DMS 273 treated with DMSO at 0.1 percent for 48 hours (cell line): ENCODE measurements at regions not wholly inside any gene's neighbourhood (a gene's known extent, or its start where the extent isn't known, plus 50 kb on each side); places are given as distances from the start of the nearest gene placed in this dataset.

ENCODE experiments used
- DNase-seq: peaks from one replicate; lab custom pipeline; 2025; lab: John Stamatoyannopoulos, UW

GRCh38 chr5:174159327-174160114 is 114.0 kb downstream of the NSG2 start:
- DNase-seq, result no peak

GRCh38 chr5:174165406-174165805 is 119.9 kb downstream of the NSG2 start:
- DNase-seq, result no peak

- DNase-seq, result no peak
Observed at GRCh38 chr5:174166231-174167079, 120.9 kb downstream of the NSG2 start.

- DNase-seq, result no peak
Observed at GRCh38 chr5:174167080-174167910, 121.8 kb downstream of the NSG2 start.

GRCh38 chr5:174172152-174172551 is 126.6 kb downstream of the NSG2 start:
- DNase-seq, result no peak

- no peak for DNase-seq
Observed at GRCh38 chr5:174172566-174172965, 127.1 kb downstream of the NSG2 start.

GRCh38 chr5:174173766-174174165 is 128.3 kb downstream of the NSG2 start:
- no peak for DNase-seq

GRCh38 chr5:174175716-174176268 is 130.3 kb downstream of the NSG2 start:
- DNase-seq, result no peak

GRCh38 chr5:174176511-174176910 is 131.0 kb downstream of the NSG2 start:
- no peak for DNase-seq

GRCh38 chr5:174177531-174177930 is 132.0 kb downstream of the NSG2 start:
- no peak for DNase-seq

- no peak for DNase-seq
Observed at GRCh38 chr5:174177976-174178605, 132.6 kb downstream of the NSG2 start.

GRCh38 chr5:174180639-174181038 is 135.1 kb downstream of the NSG2 start:
- DNase-seq, result no peak

GRCh38 chr5:174182111-174182510 is 136.6 kb downstream of the NSG2 start:
- DNase-seq, result no peak

GRCh38 chr5:174183701-174184100 is 138.2 kb downstream of the NSG2 start:
- DNase-seq, result no peak

GRCh38 chr5:174185506-174185905 is 140.0 kb downstream of the NSG2 start:
- DNase-seq, result no peak

GRCh38 chr5:174186096-174186695 is 140.7 kb downstream of the NSG2 start:
- no peak for DNase-seq

GRCh38 chr5:174187001-174187400 is 141.5 kb downstream of the NSG2 start:
- DNase-seq, result no peak

- no peak for DNase-seq
Observed at GRCh38 chr5:174187481-174187880, 142.0 kb downstream of the NSG2 start.

GRCh38 chr5:174188295-174188694 is 142.8 kb downstream of the NSG2 start:
- no peak for DNase-seq

GRCh38 chr5:174189654-174190541 is 144.4 kb downstream of the NSG2 start:
- DNase-seq, result no peak
